ENCODE measurements at regions not wholly inside any gene's neighbourhood (a gene's known extent, or its start where the extent isn't known, plus 50 kb on each side); places are given as distances from the start of the nearest gene placed in this dataset.

- ATAC-seq (no peak), DNase-seq (ENCODE audit: missing footprints) (no peak)
- intact Hi-C loops (cut with DNase I), result no loop called here
Observed at GRCh38 chr11:37704791-37705190, 1106.8 kb upstream of the RAG2 start.

DNA sequence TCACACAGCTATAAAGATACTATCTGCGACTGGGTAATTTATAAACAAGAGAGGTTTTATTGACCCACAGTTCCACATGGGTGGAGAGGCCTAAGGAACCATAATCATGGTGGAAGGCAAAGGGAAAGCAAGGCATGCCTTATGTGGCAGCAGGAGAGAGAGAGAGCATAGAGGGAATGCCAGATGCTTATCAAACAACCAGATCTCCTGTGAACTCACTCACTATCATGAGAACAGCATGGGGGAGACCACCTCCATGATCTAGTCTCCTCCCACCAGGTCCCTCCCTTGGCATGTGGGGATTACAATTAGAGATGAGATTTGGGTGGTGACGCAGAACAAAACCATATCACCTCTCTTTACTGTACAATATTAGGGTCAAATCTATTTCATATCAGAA lies 1101.6 kb upstream of the RAG2 start:
- DNase-seq (ENCODE audit: missing footprints), result no peak
- no peak for ATAC-seq
- intact Hi-C loops (cut with DNase I), result no loop called here

DNA sequence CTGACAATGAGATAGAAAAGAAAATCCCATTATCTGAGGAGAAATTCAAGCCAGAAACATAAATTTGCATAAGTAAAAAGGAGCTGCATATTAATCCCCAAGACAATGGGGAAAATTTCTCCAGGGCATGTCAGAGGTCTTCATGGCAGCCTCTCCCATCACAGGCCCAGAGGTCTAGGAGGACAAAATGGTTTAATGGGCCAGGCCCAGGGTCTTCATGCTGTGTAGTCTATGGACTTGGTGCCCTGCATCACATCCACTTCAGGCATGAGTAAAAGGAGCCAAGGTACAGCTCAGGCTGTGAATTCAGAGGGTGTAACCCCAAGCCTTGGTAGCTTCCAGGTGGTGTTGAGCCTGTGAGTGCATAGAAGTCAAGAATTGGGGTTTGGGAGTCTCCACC lies 1097.2 kb upstream of the RAG2 start:
- ATAC-seq, result no peak
- no peak for DNase-seq (ENCODE audit: missing footprints)
- intact Hi-C loops (cut with DNase I), result no loop called here

GRCh38 chr11:37689951-37690350 lies 1091.9 kb upstream of the RAG2 start:
- no peak for DNase-seq (ENCODE audit: missing footprints)
- intact Hi-C loops (cut with DNase I), result no loop called here
- ATAC-seq, result no peak

- intact Hi-C loops (cut with DNase I), result no loop called here
- no peak for ATAC-seq
- DNase-seq (ENCODE audit: missing footprints), result no peak
Observed at GRCh38 chr11:37688456-37688855, 1090.4 kb upstream of the RAG2 start.

GRCh38 chr11:37687130-37687529 lies 1089.1 kb upstream of the RAG2 start:
- no peak for ATAC-seq
- intact Hi-C loops (cut with DNase I), result no loop called here
- DNase-seq (ENCODE audit: missing footprints), result no peak

GRCh38 chr11:37671321-37671720 lies 1073.3 kb upstream of the RAG2 start:
- ATAC-seq, result no peak
- no peak for DNase-seq (ENCODE audit: missing footprints)
- intact Hi-C loops (cut with DNase I), result no loop called here

DNA sequence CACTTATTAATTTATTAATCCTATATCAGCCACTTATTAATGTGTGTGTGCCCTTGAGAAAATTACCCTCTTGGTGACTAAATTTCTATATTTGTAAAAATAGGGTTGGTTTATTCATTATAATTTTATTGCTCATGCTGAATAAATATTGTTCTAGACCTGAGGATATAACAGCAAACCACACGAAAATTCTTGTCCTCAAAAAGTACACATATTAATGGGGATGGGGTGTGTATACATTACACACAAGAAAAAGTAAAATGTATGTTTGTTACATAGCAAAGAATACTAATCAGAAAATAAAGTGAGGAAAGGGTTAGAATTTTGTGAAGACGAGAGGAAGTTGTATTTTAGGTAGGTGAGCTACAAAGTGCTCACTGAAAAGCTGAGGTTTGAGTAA lies 1068.9 kb upstream of the RAG2 start:
- DNase-seq (ENCODE audit: missing footprints), result no peak
- intact Hi-C loops (cut with DNase I), result no loop called here
- no peak for ATAC-seq

GRCh38 chr11:37657645-37658044 lies 1059.6 kb upstream of the RAG2 start:
- no peak for ATAC-seq
- DNase-seq (ENCODE audit: missing footprints), result no peak
- intact Hi-C loops (cut with DNase I), result no loop called here

GRCh38 chr11:37647767-37648166 lies 1049.7 kb upstream of the RAG2 start:
- no peak for DNase-seq (ENCODE audit: missing footprints)
- intact Hi-C loops (cut with DNase I), result no loop called here
- ATAC-seq, result no peak

- no peak for ATAC-seq
- intact Hi-C loops (cut with DNase I), result no loop called here
Observed at GRCh38 chr11:37643968-37644367, 1045.9 kb upstream of the RAG2 start.

DNA sequence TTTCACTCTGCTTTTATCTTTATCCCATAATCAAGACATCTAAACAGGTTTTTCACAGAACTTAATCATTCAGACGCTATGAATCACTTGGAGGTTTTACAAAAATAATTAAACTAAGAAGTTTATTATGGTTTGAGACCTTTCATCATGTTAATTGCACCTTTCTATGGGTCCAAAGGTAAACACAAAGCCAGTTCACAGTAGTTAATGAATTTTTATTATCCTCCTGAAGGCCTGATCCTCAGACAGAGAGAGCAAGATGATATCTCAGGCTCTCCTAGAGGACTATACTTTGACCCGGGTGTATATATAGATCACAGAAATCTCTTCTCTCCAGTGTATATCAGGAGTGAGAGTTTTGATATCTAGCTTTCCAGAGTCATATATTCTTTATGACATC lies 1044.3 kb upstream of the RAG2 start:
- intact Hi-C loops (cut with DNase I), result no loop called here
- no peak for ATAC-seq
- DNase-seq (ENCODE audit: missing footprints), result no peak

More at GRCh38 chr11:37643968-37644367, 1045.9 kb upstream of the RAG2 start:
- no peak for DNase-seq (ENCODE audit: missing footprints)

DNA sequence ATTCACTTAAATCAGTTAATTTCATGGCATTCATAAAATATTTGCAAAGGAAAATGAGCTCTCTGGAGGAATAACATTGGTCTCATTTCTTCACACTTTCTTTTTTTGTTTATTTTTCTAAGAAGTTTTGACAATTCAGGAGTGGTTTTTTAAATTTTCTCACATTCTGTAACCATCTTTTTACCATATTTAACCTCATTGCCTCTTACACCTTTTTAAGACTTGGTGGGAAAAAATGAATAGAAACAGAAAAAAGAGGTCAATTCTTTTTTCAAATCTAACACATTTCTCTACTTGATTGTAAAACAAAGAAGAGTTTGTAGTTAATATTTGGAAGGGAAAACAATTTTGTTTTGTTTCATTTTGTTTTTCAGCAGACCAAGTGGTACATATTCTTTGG lies 1034.7 kb upstream of the RAG2 start:
- intact Hi-C loops (cut with DNase I), result no loop called here
- ATAC-seq, result no peak
- no peak for DNase-seq (ENCODE audit: missing footprints)

DNA sequence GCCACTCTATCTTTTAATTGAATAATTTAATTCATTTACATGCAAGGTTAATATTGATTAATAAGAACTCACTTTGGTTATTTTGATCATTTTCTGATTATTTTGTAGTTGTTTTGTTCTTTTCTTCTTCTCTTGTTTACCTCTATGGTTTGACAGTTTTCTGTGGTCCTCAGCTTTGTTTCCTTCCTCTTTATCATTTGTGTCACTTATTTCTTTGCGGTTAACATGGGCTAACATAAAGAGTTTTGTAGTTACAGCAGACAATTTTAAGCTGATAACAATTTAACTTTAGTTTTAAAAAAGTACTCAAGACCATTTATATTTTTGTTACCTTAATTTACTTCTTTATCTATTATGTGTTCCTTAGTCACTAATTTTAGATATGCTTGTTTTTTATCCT lies 1032.8 kb upstream of the RAG2 start:
- no peak for ATAC-seq
- intact Hi-C loops (cut with DNase I), result no loop called here
- DNase-seq (ENCODE audit: missing footprints), result no peak

- intact Hi-C loops (cut with DNase I), result no loop called here
- DNase-seq (ENCODE audit: missing footprints), result no peak
Observed at GRCh38 chr11:37623778-37624177, 1025.7 kb upstream of the RAG2 start.

GRCh38 chr11:37621662-37622061 lies 1023.6 kb upstream of the RAG2 start:
- intact Hi-C loops (cut with DNase I), result no loop called here
- DNase-seq (ENCODE audit: missing footprints) (no peak), ATAC-seq (no peak)

More at GRCh38 chr11:37623778-37624177, 1025.7 kb upstream of the RAG2 start:
- no peak for ATAC-seq

DNA sequence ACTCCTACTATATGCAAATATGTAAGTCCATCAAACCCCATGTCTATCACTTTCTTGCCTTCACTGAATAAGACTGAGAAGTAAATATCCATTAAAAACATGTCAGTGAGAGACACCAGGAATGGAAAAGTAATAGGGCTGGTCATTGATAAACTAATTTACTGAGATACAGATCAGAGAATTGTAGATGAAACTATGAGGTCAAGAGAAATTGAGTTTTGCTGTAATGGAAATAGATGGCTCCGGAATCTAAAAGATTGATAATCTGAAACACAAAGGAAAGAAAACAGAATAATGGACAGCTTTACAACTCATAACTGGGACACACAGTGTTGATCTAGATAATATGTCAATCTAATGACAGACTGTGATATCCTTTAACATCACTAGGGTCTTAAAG lies 1018.3 kb upstream of the RAG2 start:
- ATAC-seq (no peak), DNase-seq (ENCODE audit: missing footprints) (no peak)
- intact Hi-C loops (cut with DNase I), result no loop called here

DNA sequence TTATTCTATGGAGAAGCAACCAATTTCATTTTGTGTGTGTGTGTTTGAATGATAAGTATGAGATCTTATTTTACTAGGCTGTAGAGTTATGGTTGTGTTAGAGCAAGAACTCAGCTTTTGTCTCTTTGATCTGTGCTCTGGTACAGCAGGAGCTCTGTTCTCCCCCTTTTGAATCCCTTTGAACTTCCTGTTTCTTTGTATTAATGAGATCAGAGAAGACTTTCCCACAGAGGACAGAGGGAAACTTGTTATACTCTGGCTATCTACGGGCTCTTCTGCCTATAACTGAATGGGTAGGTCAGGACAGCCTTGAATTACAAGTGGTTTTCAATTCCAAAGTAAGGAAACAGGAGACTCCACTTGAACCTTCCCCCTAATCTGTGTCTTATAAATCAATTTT lies 1015.0 kb upstream of the RAG2 start:
- intact Hi-C loops (cut with DNase I), result no loop called here
- ATAC-seq (no peak), DNase-seq (ENCODE audit: missing footprints) (no peak)

- DNase-seq (ENCODE audit: missing footprints) (no peak), ATAC-seq (no peak)
- intact Hi-C loops (cut with DNase I), result no loop called here
Observed at GRCh38 chr11:37612146-37612545, 1014.1 kb upstream of the RAG2 start.

DNA sequence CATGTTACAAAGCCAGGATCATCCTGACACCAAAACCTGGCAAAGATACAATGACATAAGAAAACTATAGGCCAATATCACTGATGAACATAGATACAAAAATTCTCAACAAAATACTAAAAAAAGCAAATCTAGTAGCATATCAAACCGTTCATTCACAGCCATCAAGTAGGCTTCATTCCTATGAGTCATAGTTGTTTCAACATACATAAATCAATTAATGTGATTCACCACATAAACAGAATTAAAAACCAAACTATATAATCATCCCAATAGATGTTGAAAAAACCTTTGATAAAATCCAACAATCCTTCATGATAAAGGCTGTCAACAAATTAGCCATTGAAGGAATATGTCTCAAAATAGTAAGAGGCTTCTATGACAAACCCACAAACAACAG lies 1007.2 kb upstream of the RAG2 start:
- intact Hi-C loops (cut with DNase I), result no loop called here
- DNase-seq (ENCODE audit: missing footprints), result no peak
- ATAC-seq, result no peak

DNA sequence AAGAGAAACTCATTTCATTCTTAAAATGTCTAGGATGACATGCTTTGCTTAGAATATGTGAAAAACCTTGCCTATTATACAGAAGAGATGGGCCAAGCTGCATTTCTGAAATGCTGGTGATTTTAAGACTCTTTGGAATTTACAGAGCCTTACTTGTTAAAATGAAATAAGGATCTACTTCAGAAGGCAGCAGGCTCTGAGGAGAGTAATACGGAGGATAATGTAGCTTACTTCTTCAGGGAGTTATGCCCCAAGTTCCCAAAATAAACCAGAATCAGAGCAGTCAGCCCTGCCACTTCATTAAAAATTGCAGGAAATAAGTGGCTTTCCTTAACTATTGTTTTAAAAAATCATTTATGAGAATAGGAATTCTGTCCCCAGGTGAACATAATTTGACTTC lies 1000.3 kb upstream of the RAG2 start:
- no peak for DNase-seq (ENCODE audit: missing footprints)
- ATAC-seq, result no peak

GRCh38 chr11:37597776-37598175 lies 999.7 kb upstream of the RAG2 start:
- DNase-seq (ENCODE audit: missing footprints), result no peak
- ATAC-seq, result no peak
- intact Hi-C loops (cut with DNase I), result no loop called here

More for the DNA sequence above, 1000.3 kb upstream of the RAG2 start:
- intact Hi-C loops (cut with DNase I), result no loop called here

All from Right ventricle myocardium inferior (tissue), 1 donor.